OCI-M2 (cell line): ENCODE measurements at regions not wholly inside any gene's neighbourhood (a gene's known extent, or its start where the extent isn't known, plus 50 kb on each side); places are given as distances from the start of the nearest gene placed in this dataset.
"Not testable (repeated sequence)": the region's sequence is repeated elsewhere in the genome, so short reads cannot be mapped to it uniquely, and the experiment has no call there.

ENCODE experiments used
- DNase-seq: peaks from one replicate; lab custom pipeline; 2025; ENCODE audit not compliant: unreplicated experiment; lab: John Stamatoyannopoulos, UW

GRCh38 chr5:104128348-104128747, 565.8 kb upstream of the NUDT12 start:
- DNase-seq, result no peak

- no peak for DNase-seq
These were observed 564.4 kb upstream of the NUDT12 start for GRCh38 chr5:104126980-104127379.

GRCh38 chr5:104119529-104119928, 556.9 kb upstream of the NUDT12 start:
- DNase-seq, result no peak

GRCh38 chr5:104111632-104112031, 549.0 kb upstream of the NUDT12 start:
- DNase-seq, result no peak

GRCh38 chr5:104096451-104096850, 533.9 kb upstream of the NUDT12 start:
- no peak for DNase-seq

- no peak for DNase-seq
These were observed 532.9 kb upstream of the NUDT12 start for GRCh38 chr5:104095527-104095926.

- no peak for DNase-seq
These were observed 526.5 kb upstream of the NUDT12 start for GRCh38 chr5:104088876-104089778.

GRCh38 chr5:104084896-104085295, 522.3 kb upstream of the NUDT12 start:
- DNase-seq, result no peak

GRCh38 chr5:104082754-104083153, 520.2 kb upstream of the NUDT12 start:
- DNase-seq, result no peak

- DNase-seq, result no peak
These were observed 518.6 kb upstream of the NUDT12 start for GRCh38 chr5:104081232-104081631.

- no peak for DNase-seq
These were observed 518.1 kb upstream of the NUDT12 start for GRCh38 chr5:104080646-104081175.

GRCh38 chr5:104079861-104080645, 517.5 kb upstream of the NUDT12 start:
- DNase-seq, result not testable (repeated sequence)

- DNase-seq, result no peak
These were observed 509.3 kb upstream of the NUDT12 start for GRCh38 chr5:104071887-104072286.

GRCh38 chr5:104062621-104063377, 500.2 kb upstream of the NUDT12 start:
- no peak for DNase-seq

- DNase-seq, result no peak
These were observed 499.1 kb upstream of the NUDT12 start for GRCh38 chr5:104061707-104062106.

GRCh38 chr5:104053353-104053649, 490.7 kb upstream of the NUDT12 start:
- DNase-seq, result no peak

GRCh38 chr5:104052558-104053352, 490.2 kb upstream of the NUDT12 start:
- no peak for DNase-seq

GRCh38 chr5:104050436-104050835, 487.8 kb upstream of the NUDT12 start:
- no peak for DNase-seq

- DNase-seq, result no peak
These were observed 487.2 kb upstream of the NUDT12 start for GRCh38 chr5:104049752-104050151.

- DNase-seq, result no peak
These were observed 485.6 kb upstream of the NUDT12 start for GRCh38 chr5:104048231-104048630.
